HepG2 (cell line): ENCODE measurements at regions not wholly inside any gene's neighbourhood (a gene's known extent, or its start where the extent isn't known, plus 50 kb on each side); places are given as distances from the start of the nearest gene placed in this dataset.

Experiments used
- ARNTL ChIP-seq: sonication (generic); formaldehyde crosslinking; IDR thresholded peaks from 2 replicates; pipeline ENCODE4 v1.4.0; 2020; ENCODE audit warnings: mild to moderate bottlenecking, missing genetic modification reagents
- ATF1 ChIP-seq: IDR thresholded peaks from 2 replicates; pipeline ENCODE4 v1.6.1; 2016; ENCODE audit warnings: mild to moderate bottlenecking, control low read depth
- MYNN ChIP-seq: sonication (generic); formaldehyde crosslinking; IDR thresholded peaks from 2 replicates; pipeline ENCODE4 v1.4.0; 2020; ENCODE audit warnings: mild to moderate bottlenecking, low read depth, missing genetic modification reagents
- NFE2L2 ChIP-seq: fragments of 150-350 bp; IDR thresholded peaks from 2 replicates; pipeline ENCODE4 v1.6.1; 2014; ENCODE audit warnings: low read length
- PCBP1 ChIP-seq: fragments of 200-400 bp; formaldehyde crosslinking; IDR thresholded peaks from 2 replicates; pipeline ENCODE4 v1.6.1; 2017; ENCODE audit warnings: mild to moderate bottlenecking, low read depth, low read length, borderline replicate concordance
- SIN3A ChIP-seq: IDR thresholded peaks from 2 replicates; pipeline ENCODE4 v1.6.1; 2011; ENCODE audit warnings: low read depth, mild to moderate bottlenecking, control low read depth, low read length, borderline replicate concordance
- TCF7L2 ChIP-seq: IDR thresholded peaks from 2 replicates; pipeline ENCODE4 v1.6.1; 2011; ENCODE audit warnings: mild to moderate bottlenecking, low read depth, low read length, moderate library complexity
- ZBTB33 ChIP-seq: sonication (generic); formaldehyde crosslinking; IDR thresholded peaks from 2 replicates; pipeline ENCODE4 v1.4.0; 2020; ENCODE audit warnings: missing genetic modification reagents
- ZNF138 ChIP-seq: sonication (generic); formaldehyde crosslinking; IDR thresholded peaks from 2 replicates; pipeline ENCODE4 v1.5.0; 2020; ENCODE audit warnings: mild to moderate bottlenecking, low read depth, missing genetic modification reagents

- TF ChIP-seq ARNTL, result no peak
- TF ChIP-seq ATF1, result no peak
- TF ChIP-seq PCBP1, result no peak
- no peak for TF ChIP-seq NFE2L2
- TF ChIP-seq ZNF138 (CRISPR knock-in tag), result no peak
- TF ChIP-seq ZBTB33 (CRISPR knock-in tag), result no peak
- TF ChIP-seq MYNN, result no peak
- TF ChIP-seq SIN3A, result no peak
- no peak for TF ChIP-seq TCF7L2
These were observed 138.6 kb upstream of the VRK1 start for GRCh38 chr14:96658611-96659010.
